OCI-LY3 (cell line): ENCODE measurements at regions not wholly inside any gene's neighbourhood (a gene's known extent, or its start where the extent isn't known, plus 50 kb on each side); places are given as distances from the start of the nearest gene placed in this dataset.

Experiments used
- EZH2phosphoT487 ChIP-seq: fragments of 200-600 bp; shearing (Covaris generic); IDR thresholded peaks from 2 replicates; pipeline ENCODE4 v1.6.1; 2018; ENCODE audit warnings: antibody characterized with exemption, mixed run types, low read depth
- TF ChIP-seq, protein P1 (sequence below): fragments of 200-600, 300-600 bp; sonication (generic); IDR thresholded peaks from 2 replicates; pipeline ENCODE4 v1.5.1; 2014; ENCODE audit warnings: antibody characterized with exemption, low read length, low read depth

DNA sequence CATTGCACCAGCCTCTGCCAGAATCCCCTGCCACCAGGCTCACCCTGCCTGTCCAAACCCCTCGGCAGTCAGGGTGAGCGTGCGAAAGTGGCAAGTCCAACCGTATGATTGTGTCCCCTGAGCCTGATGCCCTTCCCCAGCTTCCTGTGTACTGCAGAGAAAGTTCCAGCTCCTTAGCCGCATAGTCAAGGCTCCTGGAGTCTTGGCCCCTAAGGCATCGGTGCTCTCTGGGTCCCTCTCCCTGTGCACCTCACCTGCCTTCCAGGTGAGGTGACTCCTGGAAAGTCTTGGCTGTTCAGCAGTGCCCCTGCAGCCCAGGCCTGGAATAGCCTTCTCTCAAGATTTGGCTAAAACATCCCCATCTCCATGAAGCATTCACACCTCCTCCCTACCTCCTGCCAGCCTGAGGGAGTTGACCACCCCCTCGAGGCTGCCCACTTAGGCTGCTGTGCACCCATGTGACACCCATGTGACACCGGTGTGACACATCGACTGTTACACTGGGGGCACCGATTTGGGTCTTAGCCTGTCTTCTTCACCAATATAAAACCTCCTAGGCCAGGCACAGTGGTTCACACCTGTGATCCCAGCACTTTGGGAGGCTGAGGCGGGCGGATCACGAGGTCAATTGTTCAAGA, 56.1 kb upstream of the ELN start:
- TF ChIP-seq, protein P1, sequence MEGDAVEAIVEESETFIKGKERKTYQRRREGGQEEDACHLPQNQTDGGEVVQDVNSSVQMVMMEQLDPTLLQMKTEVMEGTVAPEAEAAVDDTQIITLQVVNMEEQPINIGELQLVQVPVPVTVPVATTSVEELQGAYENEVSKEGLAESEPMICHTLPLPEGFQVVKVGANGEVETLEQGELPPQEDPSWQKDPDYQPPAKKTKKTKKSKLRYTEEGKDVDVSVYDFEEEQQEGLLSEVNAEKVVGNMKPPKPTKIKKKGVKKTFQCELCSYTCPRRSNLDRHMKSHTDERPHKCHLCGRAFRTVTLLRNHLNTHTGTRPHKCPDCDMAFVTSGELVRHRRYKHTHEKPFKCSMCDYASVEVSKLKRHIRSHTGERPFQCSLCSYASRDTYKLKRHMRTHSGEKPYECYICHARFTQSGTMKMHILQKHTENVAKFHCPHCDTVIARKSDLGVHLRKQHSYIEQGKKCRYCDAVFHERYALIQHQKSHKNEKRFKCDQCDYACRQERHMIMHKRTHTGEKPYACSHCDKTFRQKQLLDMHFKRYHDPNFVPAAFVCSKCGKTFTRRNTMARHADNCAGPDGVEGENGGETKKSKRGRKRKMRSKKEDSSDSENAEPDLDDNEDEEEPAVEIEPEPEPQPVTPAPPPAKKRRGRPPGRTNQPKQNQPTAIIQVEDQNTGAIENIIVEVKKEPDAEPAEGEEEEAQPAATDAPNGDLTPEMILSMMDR: peak; percentile 14; the same call in 1 of the 2 replicates
- no peak for TF ChIP-seq EZH2phosphoT487
